Keratinocyte (primary cell): ENCODE measurements at regions not wholly inside any gene's neighbourhood (a gene's known extent, or its start where the extent isn't known, plus 50 kb on each side); places are given as distances from the start of the nearest gene placed in this dataset.

Experiments used
- DNase-seq: peaks from one replicate; pipeline ENCODE4 v3.0.0-alpha.2; 2011; ENCODE audit warnings: low read depth, missing footprints, low spot score
- FAIRE-seq: peaks from 2 replicates; lab custom pipeline; 2011; peaks lifted over from hg19 to GRCh38; lab: Jason Lieb, UNC
- H2AFZ ChIP-seq: 2 replicates; pipeline ENCODE4 v1.6.0; 2012; ENCODE audit warnings: low read length, control low read depth, inconsistent platforms; ENCODE audit not compliant: control insufficient read depth
- H3K27ac ChIP-seq: 2 replicates; pipeline ENCODE4 v1.5.1; 2011; ENCODE audit warnings: low read length; ENCODE audit not compliant: control insufficient read depth, insufficient read depth
- H3K27me3 ChIP-seq: 3 replicates; pipeline ENCODE4 v1.6.0; 2011; ENCODE audit warnings: low read length; ENCODE audit not compliant: control insufficient read depth, insufficient read depth; ENCODE audit errors: extremely low read depth
- H3K36me3 ChIP-seq, 2 experiments: 2 replicates in 1 of 2; 3 replicates in 1 of 2; pipeline ENCODE4 v1.5.1; 2011; ENCODE audit warnings: low read length in 2 of 2, mild to moderate bottlenecking in 1 of 2; ENCODE audit not compliant: control insufficient read depth in 2 of 2, insufficient read depth in 2 of 2; ENCODE audit errors: extremely low read depth in 1 of 2
- H3K4me1 ChIP-seq: 3 replicates; pipeline ENCODE4 v1.5.1; 2011; ENCODE audit warnings: low read length; ENCODE audit not compliant: control insufficient read depth, insufficient read depth; ENCODE audit errors: extremely low read depth
- H3K4me2 ChIP-seq: 3 replicates; pipeline ENCODE4 v1.6.0; 2011; ENCODE audit warnings: low read depth, low read length; ENCODE audit not compliant: control insufficient read depth, insufficient read depth; ENCODE audit errors: extremely low read depth
- H3K4me3 ChIP-seq, 3 experiments: fragments of 200-600 bp in 1 of 3; sonication (generic) in 1 of 3; 2 replicates in 2 of 3; 3 replicates in 1 of 3; pipeline ENCODE4 v1.5.1; 2011 to 2016; ENCODE audit warnings: low read length in 3 of 3, mild to moderate bottlenecking in 3 of 3, control low read depth in 2 of 3, inconsistent platforms in 1 of 3, low read depth in 1 of 3, mixed read lengths in 1 of 3, mixed run types in 1 of 3, moderate library complexity in 1 of 3; ENCODE audit not compliant: control insufficient read depth in 2 of 3, insufficient read depth in 2 of 3; ENCODE audit errors: extremely low read depth in 1 of 3
- H3K79me2 ChIP-seq: 2 replicates; pipeline ENCODE4 v1.6.0; 2012; ENCODE audit warnings: low read length; ENCODE audit not compliant: control insufficient read depth, insufficient read depth
- H3K9ac ChIP-seq: 3 replicates; pipeline ENCODE4 v1.6.0; 2011; ENCODE audit warnings: low read length; ENCODE audit not compliant: control insufficient read depth, insufficient read depth; ENCODE audit errors: extremely low read depth
- H3K9me1 ChIP-seq: 3 replicates; pipeline ENCODE4 v1.6.0; 2011; ENCODE audit warnings: low read length; ENCODE audit not compliant: control insufficient read depth, insufficient read depth; ENCODE audit errors: extremely low read depth
- H3K9me3 ChIP-seq: 2 replicates; pipeline ENCODE4 v1.5.1; 2012; ENCODE audit warnings: low read depth, low read length; ENCODE audit not compliant: control insufficient read depth
- H4K20me1 ChIP-seq: 3 replicates; pipeline ENCODE4 v1.6.0; 2011; ENCODE audit warnings: low read length; ENCODE audit not compliant: control insufficient read depth, insufficient read depth; ENCODE audit errors: extremely low read depth
- CTCF ChIP-seq, 3 experiments: IDR thresholded peaks in 1 of 3; conservative IDR thresholded peaks in 1 of 3; optimal IDR thresholded peaks in 1 of 3; 2 replicates in 2 of 3; 3 replicates in 1 of 3; pipeline versions ENCODE3 to v1.5.1; 2011; ENCODE audit warnings: low read length in 3 of 3, mild to moderate bottlenecking in 3 of 3, moderate library complexity in 2 of 3, control low read depth in 1 of 3, inconsistent platforms in 1 of 3; ENCODE audit not compliant: insufficient read depth in 2 of 3; ENCODE audit errors: extremely low read depth in 1 of 3
- EZH2 ChIP-seq: IDR thresholded peaks from one replicate; pipeline ENCODE4 v1.6.1; 2012; ENCODE audit warnings: inconsistent platforms, mild to moderate bottlenecking, low read length, moderate library complexity
- dilution Hi-C: fragments of 300-500 bp; cut with MboI; formaldehyde crosslinking; loops from one replicate; pipeline ENCODE4 v1.7.0; 2020; ENCODE audit warnings: low sequenced_read_pairs; ENCODE audit not compliant: extremely low pct_ligation_motif_present

GRCh38 chr13:83589814-83590213 lies 292.5 kb downstream of the SLITRK1 start:
- Histone ChIP-seq H3K4me3 (no peak overlapping the region), H3K27me3 (no peaks in the 10 kb centered on the region), H3K36me3 (no peaks in the 10 kb centered on the region), H3K9me1 (no peaks in the 10 kb centered on the region), H3K79me2 (no peaks in the 10 kb centered on the region), H3K4me1 (no peaks in the 10 kb centered on the region), H3K27ac (no peak overlapping the region), H4K20me1 (no peaks in the 10 kb centered on the region), H3K4me2 (no peak overlapping the region), H3K9me3 (no peaks in the 10 kb centered on the region), H3K9ac (no peak overlapping the region), H2AFZ (no peak overlapping the region)
- dilution Hi-C loops, result no loop called here
- FAIRE-seq (no peak), DNase-seq (no peak)
- TF ChIP-seq CTCF (optimal IDR thresholded peaks at IDR 0.05 in 1 of 3, IDR thresholded peaks at IDR 0.05 in 1 of 3, conservative IDR thresholded peaks at IDR 0.05 in 1 of 3; ENCODE audit: extremely low read depth in 1 of 3, insufficient read depth in 2 of 3, low read length in 3 of 3) (no peak), EZH2 (no peak)

GRCh38 chr13:83577183-83577582 lies 305.1 kb downstream of the SLITRK1 start:
- Histone ChIP-seq H3K36me3 (no peaks in the 10 kb centered on the region), H3K27ac (no peak overlapping the region), H3K9ac (no peak overlapping the region), H4K20me1 (no peaks in the 10 kb centered on the region), H3K9me1 (no peaks in the 10 kb centered on the region), H3K4me2 (no peak overlapping the region), H3K9me3 (no peaks in the 10 kb centered on the region), H3K4me1 (no peaks in the 10 kb centered on the region), H3K79me2 (no peaks in the 10 kb centered on the region), H3K4me3 (no peak overlapping the region), H3K27me3 (no peaks in the 10 kb centered on the region), H2AFZ (no peak overlapping the region)
- TF ChIP-seq CTCF (optimal IDR thresholded peaks at IDR 0.05 in 1 of 3, IDR thresholded peaks at IDR 0.05 in 1 of 3, conservative IDR thresholded peaks at IDR 0.05 in 1 of 3; ENCODE audit: extremely low read depth in 1 of 3, insufficient read depth in 2 of 3, low read length in 3 of 3), result no peak
- TF ChIP-seq EZH2, result no peak
- DNase-seq (no peak), FAIRE-seq (no peak)
- dilution Hi-C loops, result no loop called here
